ENCODE measurements at regions not wholly inside any gene's neighbourhood (a gene's known extent, or its start where the extent isn't known, plus 50 kb on each side); places are given as distances from the start of the nearest gene placed in this dataset.

DNA sequence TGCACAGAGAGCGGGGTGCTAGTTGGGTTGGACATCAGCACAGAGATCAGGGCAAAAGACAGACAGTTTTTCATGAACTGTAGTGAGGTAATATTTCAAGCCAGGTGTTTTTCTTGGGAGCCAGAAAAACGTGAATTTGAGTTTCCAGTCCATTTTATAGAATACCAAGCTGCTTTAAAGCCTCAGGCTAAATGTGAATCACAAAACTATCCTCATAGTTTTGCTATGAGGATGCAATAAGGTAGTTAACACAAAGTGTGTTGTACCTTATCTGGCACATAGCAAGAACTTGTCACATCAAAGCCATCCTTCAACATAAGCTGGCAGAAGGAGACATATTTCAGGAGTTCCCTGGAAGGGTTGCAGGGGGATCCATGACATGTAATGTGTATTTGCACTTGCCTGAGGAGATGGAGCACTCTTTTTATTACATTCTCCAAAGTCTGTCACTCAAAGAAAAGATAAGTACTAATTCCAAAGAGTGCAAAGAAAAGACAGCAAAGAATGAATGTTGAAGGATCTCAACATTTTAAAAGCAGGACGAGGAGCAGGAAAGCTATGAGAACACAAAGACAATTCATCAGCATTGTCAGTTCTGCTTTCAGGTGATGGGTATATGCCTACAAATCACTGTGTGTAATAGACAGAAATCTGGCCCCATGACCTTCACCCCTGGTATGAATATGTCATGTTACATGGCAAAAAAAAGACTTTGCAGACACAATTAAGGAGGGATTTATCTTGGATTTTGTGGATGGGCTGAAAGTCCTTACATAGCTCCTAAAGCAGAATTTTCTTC is 1046.4 kb downstream of the NTRK3 start:
- TF ChIP-seq SPI1 (IDR thresholded peaks at IDR 0.05; ENCODE audit: low read depth, low read length) (no peak), POLR2A (IDR thresholded peaks at IDR 0.05; ENCODE audit: low read depth, low read length) (no peak), POLR2AphosphoS5 (IDR thresholded peaks at IDR 0.05; ENCODE audit: low read depth, low read length) (no peak), TAF1 (IDR thresholded peaks at IDR 0.05; ENCODE audit: low read depth, low read length) (no peak)
